ENCODE measurements at regions not wholly inside any gene's neighbourhood (a gene's known extent, or its start where the extent isn't known, plus 50 kb on each side); places are given as distances from the start of the nearest gene placed in this dataset.

- TF ChIP-seq CSDC2 (CRISPR knock-in tag; IDR thresholded peaks at IDR 0.05) = no peak
- no peak for TF ChIP-seq ISL1 (CRISPR knock-in tag; IDR thresholded peaks at IDR 0.05)
- no peak for TF ChIP-seq ZFP3 (CRISPR knock-in tag; IDR thresholded peaks at IDR 0.05)
- no peak for TF ChIP-seq RARB (CRISPR knock-in tag; IDR thresholded peaks at IDR 0.05)
- TF ChIP-seq OSR1 (CRISPR knock-in tag; IDR thresholded peaks at IDR 0.05) = no peak
- TF ChIP-seq TCF4 (CRISPR knock-in tag; IDR thresholded peaks at IDR 0.05; ENCODE audit: borderline replicate concordance) = no peak
- TF ChIP-seq ZNF565 (CRISPR knock-in tag; conservative IDR thresholded peaks at IDR 0.05; ENCODE audit: low read depth) = no peak
- TF ChIP-seq ZNF70 (CRISPR knock-in tag; IDR thresholded peaks at IDR 0.05) = no peak
- TF ChIP-seq ARNTL (CRISPR knock-in tag; IDR thresholded peaks at IDR 0.05; ENCODE audit: borderline replicate concordance, low read depth) = no peak
- no peak for TF ChIP-seq PATZ1 (CRISPR knock-in tag; IDR thresholded peaks at IDR 0.05; ENCODE audit: borderline replicate concordance)
- TF ChIP-seq CREB5 (CRISPR knock-in tag; IDR thresholded peaks at IDR 0.05; ENCODE audit: low read depth) = no peak
- no peak for TF ChIP-seq TOX (CRISPR knock-in tag; IDR thresholded peaks at IDR 0.05; ENCODE audit: borderline replicate concordance)
- TF ChIP-seq SNAI2 (CRISPR knock-in tag; IDR thresholded peaks at IDR 0.05) = no peak
- TF ChIP-seq TSHZ2 (CRISPR knock-in tag; IDR thresholded peaks at IDR 0.05) = no peak
- no peak for TF ChIP-seq POU6F1 (CRISPR knock-in tag; IDR thresholded peaks at IDR 0.05; ENCODE audit: borderline replicate concordance, low read depth)
- no peak for TF ChIP-seq ZC3H10 (CRISPR knock-in tag; IDR thresholded peaks at IDR 0.05)
- ATAC-seq = no peak
Measured at GRCh38 chr11:16469968-16470367, 113.6 kb upstream of the SOX6 start.

GRCh38 chr11:16468735-16469453 lies 112.5 kb upstream of the SOX6 start:
- no peak for ATAC-seq
- TF ChIP-seq ZNF70 (CRISPR knock-in tag; IDR thresholded peaks at IDR 0.05) = no peak
- TF ChIP-seq POU6F1 (CRISPR knock-in tag; IDR thresholded peaks at IDR 0.05; ENCODE audit: borderline replicate concordance, low read depth) = no peak
- no peak for TF ChIP-seq CREB5 (CRISPR knock-in tag; IDR thresholded peaks at IDR 0.05; ENCODE audit: low read depth)
- TF ChIP-seq TCF4 (CRISPR knock-in tag; IDR thresholded peaks at IDR 0.05; ENCODE audit: borderline replicate concordance) = no peak
- no peak for TF ChIP-seq PATZ1 (CRISPR knock-in tag; IDR thresholded peaks at IDR 0.05; ENCODE audit: borderline replicate concordance)
- no peak for TF ChIP-seq TSHZ2 (CRISPR knock-in tag; IDR thresholded peaks at IDR 0.05)
- no peak for TF ChIP-seq GLIS3 (CRISPR knock-in tag; IDR thresholded peaks at IDR 0.05)
- no peak for TF ChIP-seq ARNTL (CRISPR knock-in tag; IDR thresholded peaks at IDR 0.05; ENCODE audit: borderline replicate concordance, low read depth)
- TF ChIP-seq TOX (CRISPR knock-in tag; IDR thresholded peaks at IDR 0.05; ENCODE audit: borderline replicate concordance) = no peak
- TF ChIP-seq ZNF565 (CRISPR knock-in tag; conservative IDR thresholded peaks at IDR 0.05; ENCODE audit: low read depth) = no peak
- TF ChIP-seq ZC3H10 (CRISPR knock-in tag; IDR thresholded peaks at IDR 0.05) = no peak
- TF ChIP-seq OSR1 (CRISPR knock-in tag; IDR thresholded peaks at IDR 0.05) = no peak
- TF ChIP-seq CSRNP3 (CRISPR knock-in tag; IDR thresholded peaks at IDR 0.05) = no peak
- TF ChIP-seq RARB (CRISPR knock-in tag; IDR thresholded peaks at IDR 0.05) = no peak
- TF ChIP-seq ESRRG (CRISPR knock-in tag; IDR thresholded peaks at IDR 0.05) = no peak
- TF ChIP-seq CSDC2 (CRISPR knock-in tag; IDR thresholded peaks at IDR 0.05) = no peak

All from SK-N-SH treated with all-trans-retinoic acid at 6 μM for 48 hours (cell line).